Fibroblast of lung (primary cell): ENCODE measurements at regions not wholly inside any gene's neighbourhood (a gene's known extent, or its start where the extent isn't known, plus 50 kb on each side); places are given as distances from the start of the nearest gene placed in this dataset.

Experiments used
- DNase-seq, 2 donors: peaks; one replicate each; pipeline versions ENCODE4 v3.0.0 to v3.0.0-alpha.2; 2010; ENCODE audit warnings: low read depth in 2 of 2
- H2AFZ ChIP-seq: 2 replicates; pipeline ENCODE4 v1.5.1; 2012; ENCODE audit warnings: low read length, control low read depth, inconsistent platforms
- H3K27ac ChIP-seq: 2 replicates; pipeline ENCODE4 v1.5.1; 2011; ENCODE audit warnings: low read length, control low read depth; ENCODE audit not compliant: insufficient read depth
- H3K27me3 ChIP-seq: 2 replicates; pipeline ENCODE4 v1.5.1; 2011; ENCODE audit warnings: mild to moderate bottlenecking, low read length; ENCODE audit not compliant: control insufficient read depth, insufficient read depth
- H3K36me3 ChIP-seq: 2 replicates; pipeline ENCODE4 v1.5.1; 2011; ENCODE audit warnings: low read length; ENCODE audit not compliant: control insufficient read depth, insufficient read depth
- H3K4me1 ChIP-seq: 2 replicates; pipeline ENCODE4 v1.5.1; 2011; ENCODE audit warnings: low read length; ENCODE audit not compliant: control insufficient read depth, insufficient read depth; ENCODE audit errors: extremely low read depth
- H3K4me2 ChIP-seq: 2 replicates; pipeline ENCODE4 v1.5.1; 2011; ENCODE audit warnings: low read length, control low read depth; ENCODE audit not compliant: insufficient read depth; ENCODE audit errors: extremely low read depth
- H3K4me3 ChIP-seq, 4 experiments: fragments of 200-600 bp in 1 of 4; sonication (generic) in 1 of 4; replicated peaks in 1 of 4; 2 replicates each; pipeline ENCODE4 v1.5.1; 2011 to 2016; ENCODE audit warnings: low read length in 4 of 4, low read depth in 3 of 4, mild to moderate bottlenecking in 3 of 4, control low read depth in 2 of 4, inconsistent platforms in 1 of 4, mixed read lengths in 1 of 4; ENCODE audit not compliant: insufficient read depth in 1 of 4; ENCODE audit errors: control extremely low read depth in 1 of 4
- H3K79me2 ChIP-seq: 2 replicates; pipeline ENCODE4 v1.5.1; 2012; ENCODE audit warnings: mild to moderate bottlenecking, low read length, inconsistent platforms; ENCODE audit not compliant: control insufficient read depth, insufficient read depth
- H3K9ac ChIP-seq: 2 replicates; pipeline ENCODE4 v1.5.1; 2011; ENCODE audit warnings: mild to moderate bottlenecking, low read length, control low read depth; ENCODE audit not compliant: insufficient read depth
- H3K9me3 ChIP-seq: 2 replicates; pipeline ENCODE4 v1.5.1; 2012; ENCODE audit warnings: low read depth, low read length; ENCODE audit not compliant: control insufficient read depth, insufficient read depth
- H4K20me1 ChIP-seq: 2 replicates; pipeline ENCODE4 v1.5.1; 2011; ENCODE audit warnings: low read length; ENCODE audit not compliant: control insufficient read depth, insufficient read depth; ENCODE audit errors: extremely low read depth
- EZH2 ChIP-seq: IDR thresholded peaks from 2 replicates; pipeline ENCODE4 v1.5.1; 2012; ENCODE audit warnings: low read length, control low read depth, mild to moderate bottlenecking; ENCODE audit errors: missing control alignments
- TF ChIP-seq, protein P1 (sequence below), 2 donors: IDR thresholded peaks in 1 of 2; conservative IDR thresholded peaks in 1 of 2; 1 replicate in 1 of 2; 2 replicates in 1 of 2; pipeline ENCODE4 v1.5.1; 2011 to 2012; ENCODE audit warnings: low read length in 2 of 2, control low read depth in 1 of 2, inconsistent platforms in 1 of 2, low read depth in 1 of 2, mild to moderate bottlenecking in 1 of 2

DNA sequence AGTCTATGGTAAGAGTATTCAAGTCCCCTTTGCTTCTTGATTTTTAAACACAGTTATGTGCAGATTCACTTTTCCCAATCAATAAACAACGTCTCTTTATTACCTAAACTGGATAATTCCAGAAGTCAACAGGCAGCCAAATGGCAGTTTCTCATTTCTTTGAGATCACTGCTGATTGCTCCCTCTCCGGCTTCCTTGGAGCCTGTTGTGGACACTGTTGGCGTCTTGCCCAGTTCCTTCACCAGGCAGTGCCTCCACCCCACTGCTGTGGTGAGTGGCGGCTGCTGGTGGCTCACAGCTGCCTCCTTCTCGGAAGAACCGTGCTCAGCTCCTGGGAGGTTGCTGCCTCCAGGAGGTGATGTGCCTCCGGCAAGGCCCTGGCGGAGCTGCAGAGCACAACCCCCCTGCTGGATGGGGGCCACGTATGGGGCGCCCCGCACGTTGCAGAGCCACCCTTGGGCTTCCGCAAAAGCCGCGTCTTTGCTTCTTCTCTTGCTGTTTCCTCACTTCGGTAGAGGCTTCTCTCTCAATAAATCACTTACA is 105.1 kb upstream of the CNKSR3 start:
- Histone ChIP-seq H4K20me1 (no peaks in the 10 kb centered on the region), H3K9ac (no peak overlapping the region), H3K9me3 (no peaks in the 10 kb centered on the region), H3K4me3 (peak overlapping the region in 1 of 4 experiments; percentile 9), H3K27me3 (no peaks in the 10 kb centered on the region), H2AFZ (peak overlapping the region; percentile 36), H3K36me3 (no peaks in the 10 kb centered on the region), H3K79me2 (no peaks in the 10 kb centered on the region), H3K4me2 (peak overlapping the region; percentile 52), H3K4me1 (no peaks in the 10 kb centered on the region), H3K27ac (no peak overlapping the region)
- peak; percentile 76 to 93 for DNase-seq
- TF ChIP-seq, protein P1, sequence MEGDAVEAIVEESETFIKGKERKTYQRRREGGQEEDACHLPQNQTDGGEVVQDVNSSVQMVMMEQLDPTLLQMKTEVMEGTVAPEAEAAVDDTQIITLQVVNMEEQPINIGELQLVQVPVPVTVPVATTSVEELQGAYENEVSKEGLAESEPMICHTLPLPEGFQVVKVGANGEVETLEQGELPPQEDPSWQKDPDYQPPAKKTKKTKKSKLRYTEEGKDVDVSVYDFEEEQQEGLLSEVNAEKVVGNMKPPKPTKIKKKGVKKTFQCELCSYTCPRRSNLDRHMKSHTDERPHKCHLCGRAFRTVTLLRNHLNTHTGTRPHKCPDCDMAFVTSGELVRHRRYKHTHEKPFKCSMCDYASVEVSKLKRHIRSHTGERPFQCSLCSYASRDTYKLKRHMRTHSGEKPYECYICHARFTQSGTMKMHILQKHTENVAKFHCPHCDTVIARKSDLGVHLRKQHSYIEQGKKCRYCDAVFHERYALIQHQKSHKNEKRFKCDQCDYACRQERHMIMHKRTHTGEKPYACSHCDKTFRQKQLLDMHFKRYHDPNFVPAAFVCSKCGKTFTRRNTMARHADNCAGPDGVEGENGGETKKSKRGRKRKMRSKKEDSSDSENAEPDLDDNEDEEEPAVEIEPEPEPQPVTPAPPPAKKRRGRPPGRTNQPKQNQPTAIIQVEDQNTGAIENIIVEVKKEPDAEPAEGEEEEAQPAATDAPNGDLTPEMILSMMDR (conservative IDR thresholded peaks at IDR 0.05 in 1 of 2, IDR thresholded peaks at IDR 0.05 in 1 of 2; ENCODE audit: low read depth in 1 of 2, low read length in 2 of 2) = peak in 1 of 2 donors; percentile 36
- TF ChIP-seq EZH2 = no peak

DNA sequence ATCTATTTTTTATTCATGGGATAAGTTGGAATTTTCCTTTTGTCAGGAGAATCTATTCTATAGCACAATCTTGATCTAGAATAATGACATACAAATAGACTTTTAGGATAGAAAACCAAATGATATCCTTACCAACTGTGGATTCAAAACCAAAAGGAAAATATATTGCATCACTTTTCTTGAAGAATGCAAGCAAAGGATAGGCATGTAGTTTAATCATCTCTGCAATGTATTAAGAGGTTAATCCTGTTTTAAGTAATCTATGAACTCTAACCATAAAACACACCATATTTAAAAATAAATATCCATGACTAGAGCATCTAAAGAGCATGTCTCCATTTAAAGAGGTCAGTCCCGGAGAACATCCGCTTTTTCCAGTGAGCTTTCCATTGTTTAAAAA is 106.7 kb upstream of the CNKSR3 start:
- H4K20me1 ChIP-seq = no peaks in the 10 kb centered on the region
- H3K36me3 ChIP-seq = no peaks in the 10 kb centered on the region

DNA sequence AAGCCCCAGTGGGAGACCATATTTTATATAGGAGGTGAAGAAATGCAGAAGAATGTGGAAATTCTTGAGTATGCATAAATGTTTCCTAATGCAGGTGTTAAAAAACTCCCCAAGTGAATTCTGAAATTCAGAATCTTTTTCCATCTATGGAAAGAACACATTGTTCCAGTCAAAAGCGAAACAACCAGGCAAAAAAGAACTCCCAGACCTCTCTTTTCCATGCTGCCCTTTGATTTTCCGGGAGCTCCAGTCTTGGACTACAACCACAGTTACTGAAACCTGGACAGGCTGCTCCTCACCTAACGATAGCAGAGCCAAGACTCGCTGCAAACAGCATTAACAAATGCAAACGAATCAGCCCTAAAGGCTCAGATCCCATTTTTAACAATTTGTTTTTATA is 108.7 kb upstream of the CNKSR3 start:
- Histone ChIP-seq H3K9me3 (no peaks in the 10 kb centered on the region), H3K27ac (no peak overlapping the region), H3K27me3 (no peaks in the 10 kb centered on the region), H3K79me2 (no peaks in the 10 kb centered on the region), H4K20me1 (no peaks in the 10 kb centered on the region), H3K4me2 (no peak overlapping the region), H3K4me1 (no peaks in the 10 kb centered on the region), H3K36me3 (no peaks in the 10 kb centered on the region), H2AFZ (no peak overlapping the region), H3K9ac (no peak overlapping the region), H3K4me3 (no peak overlapping the region)
- no peak for DNase-seq
- TF ChIP-seq EZH2 = no peak
- TF ChIP-seq, protein P1 (conservative IDR thresholded peaks at IDR 0.05 in 1 of 2, IDR thresholded peaks at IDR 0.05 in 1 of 2; ENCODE audit: low read depth in 1 of 2, low read length in 2 of 2) = no peak

More for the DNA sequence above, 106.7 kb upstream of the CNKSR3 start:
- Histone ChIP-seq H3K4me1 (no peaks in the 10 kb centered on the region), H3K79me2 (no peaks in the 10 kb centered on the region), H3K9ac (no peak overlapping the region), H3K4me3 (no peak overlapping the region), H2AFZ (no peak overlapping the region), H3K9me3 (no peaks in the 10 kb centered on the region), H3K4me2 (no peak overlapping the region), H3K27me3 (no peaks in the 10 kb centered on the region), H3K27ac (no peak overlapping the region)
- TF ChIP-seq EZH2 = no peak
- TF ChIP-seq, protein P1 (conservative IDR thresholded peaks at IDR 0.05 in 1 of 2, IDR thresholded peaks at IDR 0.05 in 1 of 2; ENCODE audit: low read depth in 1 of 2, low read length in 2 of 2) = no peak
- peak in 1 of 2 donors; percentile 44 for DNase-seq
